K562 (cell line): ENCODE measurements at regions not wholly inside any gene's neighbourhood (a gene's known extent, or its start where the extent isn't known, plus 50 kb on each side); places are given as distances from the start of the nearest gene placed in this dataset.
A peak's percentile ranks its signal among the peaks of the same experiment; 100 is the strongest.

Experiments used
- ATAC-seq: fragments of 200-7000 bp; cut with Tn5 transposase; 3 replicates; pipeline ENCODE4 v1.9.1; 2020; ENCODE audit warnings: moderate library complexity
- BruUV-seq: library from RNA; stranded (reverse); fragments of 400-500 nt; replicated peaks from 2 replicates; lab custom pipeline; 2021; lab: Mats Ljungman, UMichigan
- CTCF ChIA-PET: fragments of 300-600 bp; formaldehyde crosslinking; extraction: SDS; loops from one replicate; lab custom pipeline; 2021; ENCODE audit warnings: low intra/inter-chr PET ratio; lab: Yijun Ruan, JAX
- POLR2A ChIA-PET: fragments of 300-600, 350-650 bp; sonication (Branson Sonifier 250); formaldehyde crosslinking; extraction: SDS; loops from one replicate; lab custom pipeline; 2021; ENCODE audit warnings: antibody characterized with exemption, inconsistent platforms; lab: Yijun Ruan, JAX
- DNase-seq, 4 experiments: peaks; one replicate each; pipeline versions ENCODE4 v3.0.0 to v3.0.0-alpha.2; 2011 to 2018; ENCODE audit warnings: low spot score in 3 of 4, mixed read lengths in 3 of 4; ENCODE audit errors: extremely low read depth in 1 of 4
- FAIRE-seq: peaks from 2 replicates; lab custom pipeline; 2011; peaks lifted over from hg19 to GRCh38; lab: Jason Lieb, UNC
- H2AFZ ChIP-seq: 2 replicates; pipeline ENCODE4 v1.6.0; 2011; ENCODE audit warnings: low read depth, low read length, control low read depth, inconsistent platforms
- H3K27ac ChIP-seq: fragments of 200-600 bp; 3 replicates; pipeline ENCODE4 v1.8.0; 2011; ENCODE audit warnings: low read depth, mild to moderate bottlenecking, control low read depth, inconsistent platforms, low read length, moderate library complexity, mixed read lengths; ENCODE audit errors: extremely low read depth
- H3K27me3 ChIP-seq, 2 experiments: fragments of 300-600 bp in 1 of 2; 2 replicates in 1 of 2; 3 replicates in 1 of 2; pipeline versions ENCODE4 v1.6.0 to v1.8.0; 2011; ENCODE audit warnings: inconsistent platforms in 2 of 2, low read length in 2 of 2, mild to moderate bottlenecking in 1 of 2, mixed read lengths in 1 of 2, moderate library complexity in 1 of 2; ENCODE audit not compliant: control insufficient read depth in 2 of 2, insufficient read depth in 2 of 2
- H3K36me3 ChIP-seq: fragments of 300-600 bp; 3 replicates; pipeline ENCODE4 v1.8.0; 2011; ENCODE audit warnings: mild to moderate bottlenecking, low read length, inconsistent platforms; ENCODE audit not compliant: control insufficient read depth, insufficient read depth
- H3K4me1 ChIP-seq, 2 experiments: fragments of 200-600 bp in 1 of 2; replicated peaks in 1 of 2; 2 replicates in 1 of 2; 3 replicates in 1 of 2; pipeline versions ENCODE4 v1.5.1 to v1.8.0; 2011; ENCODE audit warnings: inconsistent platforms in 2 of 2, low read length in 2 of 2, mild to moderate bottlenecking in 1 of 2, mixed read lengths in 1 of 2, moderate library complexity in 1 of 2; ENCODE audit not compliant: control insufficient read depth in 2 of 2, insufficient read depth in 2 of 2
- H3K4me2 ChIP-seq: 2 replicates; pipeline ENCODE4 v1.6.1; 2011; ENCODE audit warnings: low read length, control low read depth, inconsistent platforms, mixed read lengths; ENCODE audit not compliant: insufficient read depth
- H3K4me3 ChIP-seq: fragments of 200-600 bp; sonication (generic), shearing (Covaris generic); 2 replicates; pipeline ENCODE4 v1.5.1; 2016; ENCODE audit warnings: control low read depth, inconsistent platforms
- H3K79me2 ChIP-seq: fragments of 200-600 bp; 3 replicates; pipeline ENCODE4 v1.8.0; 2011; ENCODE audit warnings: low read length, inconsistent platforms; ENCODE audit not compliant: control insufficient read depth, insufficient read depth
- H3K9ac ChIP-seq, 2 experiments: 2 replicates each; pipeline versions ENCODE4 v1.6.0 to v1.6.1; 2011; ENCODE audit warnings: low read depth in 2 of 2, low read length in 2 of 2, control low read depth in 1 of 2, inconsistent platforms in 1 of 2, mild to moderate bottlenecking in 1 of 2, mixed read lengths in 1 of 2; ENCODE audit not compliant: insufficient read depth in 1 of 2
- H3K9me1 ChIP-seq: one replicate; pipeline ENCODE4 v1.6.0; 2011; ENCODE audit warnings: inconsistent platforms, mild to moderate bottlenecking, low read length, moderate library complexity; ENCODE audit not compliant: control insufficient read depth, insufficient read depth
- H3K9me3 ChIP-seq: replicated peaks from 2 replicates; pipeline ENCODE4 v1.5.1; 2011; ENCODE audit warnings: low read depth, low read length, inconsistent platforms; ENCODE audit not compliant: control insufficient read depth, insufficient read depth
- H4K20me1 ChIP-seq: replicated peaks from 2 replicates; pipeline ENCODE4 v1.6.1; 2011; ENCODE audit warnings: low read length, inconsistent platforms, mixed read lengths; ENCODE audit not compliant: control insufficient read depth, insufficient read depth
- BCL6 ChIP-seq: fragments of 250-450 bp; sonication (Bioruptor Pico); IDR thresholded peaks from 2 replicates; pipeline ENCODE4 v1.4.0; 2020
- C11orf30 ChIP-seq: fragments of 450-650 bp; IDR thresholded peaks from 2 replicates; pipeline ENCODE4 v1.6.1; 2016; ENCODE audit warnings: low read depth, mild to moderate bottlenecking
- E4F1 ChIP-seq: fragments of 250-450 bp; sonication (Bioruptor Pico); IDR thresholded peaks from 2 replicates; pipeline ENCODE4 v1.5.0; 2021; ENCODE audit warnings: mild to moderate bottlenecking, borderline replicate concordance
- ETV6 ChIP-seq, 3 experiments: fragments of 150-350 bp in 1 of 3; sonication (generic) in 1 of 3; formaldehyde crosslinking in 1 of 3; IDR thresholded peaks; 2 replicates each; pipeline versions ENCODE4 v1.6.1 to v1.8.0; 2014 to 2022; ENCODE audit warnings: borderline replicate concordance in 2 of 3, low read depth in 2 of 3, antibody characterized with exemption in 1 of 3, low read length in 1 of 3, mild to moderate bottlenecking in 1 of 3, missing genetic modification reagents in 1 of 3
- FOSL1 ChIP-seq: fragments of 200-800 bp; sonication (Bioruptor generic); conservative IDR thresholded peaks from 2 replicates; pipeline ENCODE4 v1.6.1; 2016; ENCODE audit warnings: missing genetic modification characterization, missing compliant biosample characterization
- HOMEZ ChIP-seq: fragments of 250-450 bp; sonication (Bioruptor Pico); IDR thresholded peaks from 2 replicates; pipeline ENCODE4 v1.4.0; 2020; ENCODE audit warnings: mild to moderate bottlenecking, moderate library complexity
- MAFG ChIP-seq: fragments of 450-650 bp; conservative IDR thresholded peaks from 2 replicates; pipeline ENCODE4 v1.6.1; 2016; ENCODE audit warnings: missing genetic modification characterization, missing compliant biosample characterization
- MAFK ChIP-seq: IDR thresholded peaks from 2 replicates; pipeline ENCODE4 v1.6.1; 2011; ENCODE audit warnings: low read length, improper control_type of control experiment
- NCOA4 ChIP-seq: fragments of 450-650 bp; IDR thresholded peaks from 2 replicates; pipeline ENCODE4 v1.6.1; 2018; ENCODE audit warnings: mild to moderate bottlenecking; ENCODE audit not compliant: partially characterized antibody
- PRMT5 ChIP-seq: sonication (generic); formaldehyde crosslinking; IDR thresholded peaks from 2 replicates; pipeline ENCODE4 v1.5.0; 2020; ENCODE audit warnings: missing genetic modification reagents
- RFX1 ChIP-seq: fragments of 450-650 bp; IDR thresholded peaks from 2 replicates; pipeline ENCODE4 v1.6.1; 2016; ENCODE audit warnings: mild to moderate bottlenecking, moderate library complexity
- SNIP1 ChIP-seq: fragments of 450-650 bp; IDR thresholded peaks from 2 replicates; pipeline ENCODE4 v1.7.1; 2017; ENCODE audit warnings: low read depth, mild to moderate bottlenecking
- U2AF1 ChIP-seq: fragments of 200-400 bp; formaldehyde crosslinking; optimal IDR thresholded peaks from 2 replicates; pipeline ENCODE3; 2017; ENCODE audit warnings: mild to moderate bottlenecking, low read depth, low read length, moderate library complexity
- ZNF274 ChIP-seq: IDR thresholded peaks from 2 replicates; pipeline ENCODE4 v1.6.1; 2011; ENCODE audit warnings: low read depth, mild to moderate bottlenecking, low read length, moderate library complexity, borderline replicate concordance
- ZNF347 ChIP-seq: fragments of 450-650 bp; formaldehyde crosslinking; IDR thresholded peaks from 2 replicates; pipeline ENCODE4 v1.4.0; 2020; ENCODE audit warnings: low read depth, mild to moderate bottlenecking, moderate library complexity
- ZNF444 ChIP-seq: fragments of 250-450 bp; sonication (Bioruptor Pico); IDR thresholded peaks from 2 replicates; pipeline ENCODE4 v1.4.0; 2020; ENCODE audit warnings: mild to moderate bottlenecking, moderate library complexity
- ZNF766 ChIP-seq: fragments of 200-800 bp; sonication (Bioruptor generic); conservative IDR thresholded peaks from 2 replicates; pipeline ENCODE4 v1.6.1; 2016; ENCODE audit warnings: missing genetic modification characterization, missing compliant biosample characterization
- WGBS: fragments of 100-300 bp; shearing (Covaris generic); methylation state at CpG from one replicate; pipeline ENCODE4 v1.1.6; 2016; ENCODE audit warnings: low coverage, mixed read lengths; ENCODE audit not compliant: insufficient coverage; ENCODE audit errors: missing lambda C conversion rate; 5-methylcytosine and 5-hydroxymethylcytosine counted together
- in situ Hi-C: fragments of 300-500 bp; cut with MboI; formaldehyde crosslinking; loops from 4 replicates; pipeline ENCODE4 v1.15.0; 2018; ENCODE audit warnings: inconsistent platforms, mixed read lengths
- intact Hi-C: fragments of 100-400 bp; cut with micrococcal nuclease; formaldehyde crosslinking; loops from 2 replicates; pipeline ENCODE4 v1.14.2; 2022
- TF ChIP-seq, protein P1 (sequence below): fragments of 450-650 bp; IDR thresholded peaks from 2 replicates; pipeline ENCODE4 v1.7.0; 2016; ENCODE audit warnings: borderline replicate concordance

DNA sequence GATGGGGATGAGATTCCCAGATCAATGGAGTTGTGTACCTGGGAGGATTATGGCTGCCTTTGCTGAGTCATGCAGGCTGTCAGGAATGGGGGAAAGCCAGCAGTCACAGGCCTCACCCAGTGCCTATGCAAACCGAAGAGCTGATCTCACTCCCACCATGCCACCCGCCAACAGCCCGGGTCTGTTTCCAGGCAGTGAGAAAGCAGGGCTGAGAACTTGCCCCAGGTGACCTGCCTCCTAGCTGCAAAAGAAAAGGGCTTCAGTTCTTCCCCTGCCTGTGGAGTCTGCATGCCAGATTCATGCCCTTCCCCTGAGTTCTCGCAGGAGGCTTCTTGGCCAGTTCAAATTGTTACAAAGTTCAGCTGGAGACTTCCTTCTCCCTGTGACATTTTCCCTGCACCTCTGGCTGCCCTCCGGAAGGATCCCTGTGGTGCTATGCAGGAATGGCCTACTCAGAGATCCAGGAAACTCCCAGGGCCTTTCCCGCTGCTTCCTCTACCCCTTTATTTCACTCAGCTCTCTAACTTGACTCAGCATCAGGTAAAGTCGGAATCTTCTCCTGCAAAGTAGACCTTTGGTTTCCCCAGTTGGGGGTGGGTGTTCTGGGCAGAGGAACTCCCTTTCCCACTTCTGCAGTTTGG, 71.5 kb upstream of the B3GAT2 start:
- H3K4me1 ChIP-seq = no peaks in the 10 kb centered on the region
- no peaks in the 10 kb centered on the region for H3K79me2 ChIP-seq
- BruUV-seq = no TSS peak
- H3K4me2 ChIP-seq = no peak overlapping the region
- intact Hi-C loops = no loop called here
- H4K20me1 ChIP-seq = no peaks in the 10 kb centered on the region
- H3K9me3 ChIP-seq = no peaks in the 10 kb centered on the region
- no peaks in the 10 kb centered on the region for H3K36me3 ChIP-seq
- ATAC-seq (no peak), FAIRE-seq (no peak), DNase-seq (no peak)
- H3K27me3 ChIP-seq = no peaks in the 10 kb centered on the region
- in situ Hi-C loops = no loop called here
- H3K4me3 ChIP-seq = no peak overlapping the region
- no peaks in the 10 kb centered on the region for H3K9me1 ChIP-seq
- ChIA-PET CTCF (no interaction called here), POLR2A (interaction anchor here (0.7 kb wide), 1 partner anchor 807 kb away, joined by 3 read pairs; no protein-coding TSS in a partner anchor)
- no peak overlapping the region for H3K27ac ChIP-seq
- no peak overlapping the region for H2AFZ ChIP-seq
- WGBS = 8% methylated on average over 6 of the region's 7 CpGs
- H3K9ac ChIP-seq = no peak overlapping the region
- no peak for TF ChIP-seq SNIP1
- no peak for TF ChIP-seq ZNF274
- peak; percentile 27 for TF ChIP-seq MAFG (tag)
- no peak for TF ChIP-seq ZNF444
- TF ChIP-seq E4F1 (CRISPR knock-in tag) = no peak
- no peak for TF ChIP-seq FOSL1 (tag)
- TF ChIP-seq ZNF766 (CRISPR knock-in tag) = no peak
- no peak for TF ChIP-seq NCOA4
- 0 out of 2 replicates have a peak, but pooled peaks have one; percentile 7 for TF ChIP-seq MAFK
- no peak for TF ChIP-seq ZNF347 (CRISPR knock-in tag)
- no peak for TF ChIP-seq RFX1
- no peak for TF ChIP-seq ETV6 (IDR thresholded peaks at IDR 0.05; ENCODE audit: borderline replicate concordance in 1 of 2, low read depth in 2 of 2, low read length in 1 of 2)
- TF ChIP-seq ETV6 (CRISPR knock-in tag; IDR thresholded peaks at IDR 0.05; ENCODE audit: borderline replicate concordance) = no peak
- no peak for TF ChIP-seq HOMEZ
- TF ChIP-seq U2AF1 = no peak
- TF ChIP-seq C11orf30 = peak; percentile 42; the same call in 1 of the 2 replicates
- TF ChIP-seq PRMT5 = no peak
- TF ChIP-seq BCL6 (CRISPR knock-in tag) = no peak
- TF ChIP-seq, protein P1, sequence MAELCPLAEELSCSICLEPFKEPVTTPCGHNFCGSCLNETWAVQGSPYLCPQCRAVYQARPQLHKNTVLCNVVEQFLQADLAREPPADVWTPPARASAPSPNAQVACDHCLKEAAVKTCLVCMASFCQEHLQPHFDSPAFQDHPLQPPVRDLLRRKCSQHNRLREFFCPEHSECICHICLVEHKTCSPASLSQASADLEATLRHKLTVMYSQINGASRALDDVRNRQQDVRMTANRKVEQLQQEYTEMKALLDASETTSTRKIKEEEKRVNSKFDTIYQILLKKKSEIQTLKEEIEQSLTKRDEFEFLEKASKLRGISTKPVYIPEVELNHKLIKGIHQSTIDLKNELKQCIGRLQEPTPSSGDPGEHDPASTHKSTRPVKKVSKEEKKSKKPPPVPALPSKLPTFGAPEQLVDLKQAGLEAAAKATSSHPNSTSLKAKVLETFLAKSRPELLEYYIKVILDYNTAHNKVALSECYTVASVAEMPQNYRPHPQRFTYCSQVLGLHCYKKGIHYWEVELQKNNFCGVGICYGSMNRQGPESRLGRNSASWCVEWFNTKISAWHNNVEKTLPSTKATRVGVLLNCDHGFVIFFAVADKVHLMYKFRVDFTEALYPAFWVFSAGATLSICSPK = no peak
